OCI-LY1 (cell line): ENCODE measurements at regions not wholly inside any gene's neighbourhood (a gene's known extent, or its start where the extent isn't known, plus 50 kb on each side); places are given as distances from the start of the nearest gene placed in this dataset.

Experiments used
- H2AFZ ChIP-seq: fragments of 200-600 bp; sonication (generic), shearing (Covaris generic); 2 replicates; pipeline ENCODE4 v1.6.0; 2014; ENCODE audit warnings: antibody characterized with exemption, mild to moderate bottlenecking, low read length
- H3F3A ChIP-seq: fragments of 200-600 bp; sonication (generic), shearing (Covaris generic); 2 replicates; pipeline ENCODE4 v1.6.0; 2014; ENCODE audit warnings: mild to moderate bottlenecking, antibody characterized with exemption, low read length, moderate library complexity; ENCODE audit not compliant: insufficient read depth
- H3K27ac ChIP-seq: fragments of 200-600 bp; sonication (generic); 2 replicates; pipeline ENCODE4 v1.5.1; 2014; ENCODE audit warnings: low read length, mixed run types, mild to moderate bottlenecking, low read depth; ENCODE audit not compliant: poor library complexity, severe bottlenecking
- H3K27me3 ChIP-seq: fragments of 200-600 bp; sonication (generic); 2 replicates; pipeline ENCODE4 v1.6.0; 2014; ENCODE audit warnings: antibody characterized with exemption, mild to moderate bottlenecking, low read length, moderate library complexity; ENCODE audit not compliant: insufficient read depth
- H3K36me3 ChIP-seq: fragments of 200-600 bp; sonication (generic); 2 replicates; pipeline ENCODE4 v1.6.1; 2014; ENCODE audit warnings: mild to moderate bottlenecking, antibody characterized with exemption, low read length, moderate library complexity, mixed read lengths; ENCODE audit not compliant: insufficient read depth
- H3K4me1 ChIP-seq: fragments of 200-600 bp; sonication (generic); 2 replicates; pipeline ENCODE4 v1.5.1; 2014; ENCODE audit warnings: mild to moderate bottlenecking, low read length, moderate library complexity; ENCODE audit not compliant: insufficient read depth, severe bottlenecking
- H3K4me2 ChIP-seq: fragments of 200-600 bp; sonication (generic), shearing (Covaris generic); 2 replicates; pipeline ENCODE4 v1.6.1; 2014; ENCODE audit warnings: low read length
- H3K4me3 ChIP-seq: fragments of 200-600 bp; sonication (generic); 2 replicates; pipeline ENCODE4 v1.5.1; 2014; ENCODE audit warnings: low read length, low read depth, mild to moderate bottlenecking, mixed read lengths; ENCODE audit not compliant: poor library complexity, severe bottlenecking
- H3K79me2 ChIP-seq: fragments of 200-600 bp; shearing (Covaris generic); 2 replicates; pipeline ENCODE4 v1.6.1; 2016; ENCODE audit warnings: mixed run types, low read length, mixed read lengths; ENCODE audit not compliant: insufficient read depth
- H3K9ac ChIP-seq: fragments of 200-600 bp; sonication (generic), shearing (Covaris generic); 2 replicates; pipeline ENCODE4 v1.6.1; 2014; ENCODE audit warnings: mild to moderate bottlenecking, low read length, mixed read lengths
- H3K9me2 ChIP-seq: fragments of 200-600 bp; sonication (generic), shearing (Covaris generic); 2 replicates; pipeline ENCODE4 v1.6.1; 2014; ENCODE audit warnings: low read depth, mild to moderate bottlenecking, low read length, mixed read lengths
- H3K9me3 ChIP-seq: fragments of 200-600 bp; shearing (Covaris generic); 2 replicates; pipeline ENCODE4 v1.6.1; 2014; ENCODE audit warnings: low read length, mixed read lengths
- H4K20me1 ChIP-seq: fragments of 200-600 bp; sonication (generic), shearing (Covaris generic); 2 replicates; pipeline ENCODE4 v1.6.0; 2016; ENCODE audit warnings: mild to moderate bottlenecking, low read length; ENCODE audit not compliant: insufficient read depth
- CTCF ChIP-seq: fragments of 200-600 bp; sonication (generic), shearing (Covaris generic); IDR thresholded peaks from 2 replicates; pipeline ENCODE4 v1.5.1; 2017; ENCODE audit warnings: mild to moderate bottlenecking, antibody characterized with exemption, low read length, moderate library complexity, mixed read lengths
- EZH2 ChIP-seq: fragments of 200-600 bp; sonication (generic), shearing (Covaris generic); IDR thresholded peaks from 2 replicates; pipeline ENCODE4 v1.8.0; 2017; ENCODE audit warnings: borderline replicate concordance, mixed run types, mild to moderate bottlenecking, antibody characterized with exemption, low read length, moderate library complexity, mixed read lengths

- Histone ChIP-seq H3F3A (no peaks in the 10 kb centered on the region), H3K79me2 (no peaks in the 10 kb centered on the region), H3K4me2 (no peak overlapping the region), H3K9ac (no peak overlapping the region), H3K36me3 (no peaks in the 10 kb centered on the region; the same call in 1 of the 2 replicates), H2AFZ (no peak overlapping the region), H3K9me3 (no peaks in the 10 kb centered on the region), H4K20me1 (no peaks in the 10 kb centered on the region), H3K27ac (no peak overlapping the region), H3K4me1 (no peaks in the 10 kb centered on the region), H3K4me3 (no peak overlapping the region), H3K27me3 (no peaks in the 10 kb centered on the region), H3K9me2 (no peaks in the 10 kb centered on the region)
- no peak for TF ChIP-seq CTCF
- TF ChIP-seq EZH2 = no peak
Measured at GRCh38 chr11:128313931-128314330, 273.4 kb downstream of the ETS1 start.

GRCh38 chr11:128311742-128312719, 275.3 kb downstream of the ETS1 start:
- no peak overlapping the region for H3K4me2 ChIP-seq
- H2AFZ ChIP-seq = no peak overlapping the region
- no peaks in the 10 kb centered on the region for H3K79me2 ChIP-seq
- no peak overlapping the region for H3K4me3 ChIP-seq
- no peak overlapping the region for H3K27ac ChIP-seq
- no peak for TF ChIP-seq EZH2
- no peak for TF ChIP-seq CTCF
- no peaks in the 10 kb centered on the region; the same call in 1 of the 2 replicates for H3K36me3 ChIP-seq
- H4K20me1 ChIP-seq = no peaks in the 10 kb centered on the region
- H3K9me2 ChIP-seq = no peaks in the 10 kb centered on the region
- no peaks in the 10 kb centered on the region for H3F3A ChIP-seq
- H3K9me3 ChIP-seq = no peaks in the 10 kb centered on the region
- H3K9ac ChIP-seq = no peak overlapping the region
- H3K27me3 ChIP-seq = no peaks in the 10 kb centered on the region
- no peaks in the 10 kb centered on the region for H3K4me1 ChIP-seq

- H3K79me2 ChIP-seq = no peaks in the 10 kb centered on the region
- no peaks in the 10 kb centered on the region for H3K27me3 ChIP-seq
- H3K27ac ChIP-seq = no peak overlapping the region
- H3K36me3 ChIP-seq = no peaks in the 10 kb centered on the region; the same call in 1 of the 2 replicates
- H2AFZ ChIP-seq = no peak overlapping the region
- H3K4me3 ChIP-seq = no peak overlapping the region
- no peaks in the 10 kb centered on the region for H3K9me3 ChIP-seq
- no peaks in the 10 kb centered on the region for H3F3A ChIP-seq
- no peaks in the 10 kb centered on the region for H3K9me2 ChIP-seq
- H3K4me2 ChIP-seq = no peak overlapping the region
- H3K4me1 ChIP-seq = no peaks in the 10 kb centered on the region
- TF ChIP-seq EZH2 = no peak
- TF ChIP-seq CTCF = no peak
- H4K20me1 ChIP-seq = no peaks in the 10 kb centered on the region
- H3K9ac ChIP-seq = no peak overlapping the region
Measured at GRCh38 chr11:128310676-128311445, 276.5 kb downstream of the ETS1 start.
